SK-N-SH treated with all-trans-retinoic acid at 6 μM for 48 hours (cell line): ENCODE measurements at regions not wholly inside any gene's neighbourhood (a gene's known extent, or its start where the extent isn't known, plus 50 kb on each side); places are given as distances from the start of the nearest gene placed in this dataset.

Experiments
- ATAC-seq: fragments of 200-7000 bp; cut with Tn5 transposase; 3 replicates; pipeline ENCODE4 v1.9.1; 2020; ENCODE audit warnings: mild to moderate bottlenecking, moderate library complexity
- ARNTL ChIP-seq: fragments of 450-650 bp; formaldehyde crosslinking; IDR thresholded peaks from 2 replicates; pipeline ENCODE4 v1.5.0; 2020; ENCODE audit warnings: low read depth, mild to moderate bottlenecking, moderate library complexity, borderline replicate concordance
- BACH2 ChIP-seq: fragments of 250-450 bp; sonication (Bioruptor Pico); IDR thresholded peaks from 2 replicates; pipeline ENCODE4 v1.9.0; 2021; ENCODE audit warnings: mild to moderate bottlenecking, borderline replicate concordance
- CREB5 ChIP-seq: fragments of 250-450 bp; sonication (Bioruptor Pico); IDR thresholded peaks from 2 replicates; pipeline ENCODE4 v1.5.1; 2020; ENCODE audit warnings: low read depth, mild to moderate bottlenecking, moderate library complexity
- CSDC2 ChIP-seq: fragments of 250-450 bp; sonication (Bioruptor Pico); IDR thresholded peaks from 2 replicates; pipeline ENCODE4 v1.5.0; 2020; ENCODE audit warnings: mild to moderate bottlenecking, moderate library complexity
- CSRNP3 ChIP-seq: fragments of 250-450 bp; sonication (Bioruptor Pico); IDR thresholded peaks from 2 replicates; pipeline ENCODE4 v1.5.1; 2021; ENCODE audit warnings: mild to moderate bottlenecking, moderate library complexity
- ESRRG ChIP-seq: fragments of 250-450 bp; sonication (Bioruptor Pico); IDR thresholded peaks from 2 replicates; pipeline ENCODE4 v1.6.1; 2021; ENCODE audit warnings: mild to moderate bottlenecking
- GLIS3 ChIP-seq: fragments of 250-450 bp; sonication (Bioruptor Pico); IDR thresholded peaks from 2 replicates; pipeline ENCODE4 v1.5.0; 2020; ENCODE audit warnings: mild to moderate bottlenecking, moderate library complexity
- OSR1 ChIP-seq: fragments of 250-450 bp; sonication (Bioruptor Pico); IDR thresholded peaks from 2 replicates; pipeline ENCODE4 v1.8.0; 2022; ENCODE audit warnings: moderate library complexity, mild to moderate bottlenecking, inconsistent platforms
- PATZ1 ChIP-seq: fragments of 250-450 bp; sonication (Bioruptor Pico); IDR thresholded peaks from 2 replicates; pipeline ENCODE4 v1.8.0; 2020; ENCODE audit warnings: mild to moderate bottlenecking, moderate library complexity, borderline replicate concordance
- POU6F1 ChIP-seq: fragments of 250-450 bp; sonication (Bioruptor Pico); IDR thresholded peaks from 2 replicates; pipeline ENCODE4 v1.8.0; 2021; ENCODE audit warnings: low read depth, mild to moderate bottlenecking, moderate library complexity, borderline replicate concordance
- PPARA ChIP-seq: fragments of 250-450 bp; sonication (Bioruptor Pico); IDR thresholded peaks from 2 replicates; pipeline ENCODE4 v1.5.0; 2020; ENCODE audit warnings: mild to moderate bottlenecking, borderline replicate concordance
- RARB ChIP-seq: fragments of 250-450 bp; sonication (Bioruptor Pico); IDR thresholded peaks from 2 replicates; pipeline ENCODE4 v1.8.0; 2021; ENCODE audit warnings: mild to moderate bottlenecking, moderate library complexity
- SNAI2 ChIP-seq: fragments of 250-450 bp; sonication (Bioruptor Pico); IDR thresholded peaks from 2 replicates; pipeline ENCODE4 v1.5.0; 2020; ENCODE audit warnings: mild to moderate bottlenecking, moderate library complexity
- TCF4 ChIP-seq: fragments of 250-450 bp; sonication (Bioruptor Pico); IDR thresholded peaks from 2 replicates; pipeline ENCODE4 v1.8.0; 2021; ENCODE audit warnings: mild to moderate bottlenecking, moderate library complexity, borderline replicate concordance
- TOX ChIP-seq: fragments of 250-450 bp; sonication (Bioruptor Pico); IDR thresholded peaks from 2 replicates; pipeline ENCODE4 v1.8.0; 2021; ENCODE audit warnings: mild to moderate bottlenecking, moderate library complexity, borderline replicate concordance
- TSHZ2 ChIP-seq: fragments of 250-450 bp; sonication (Bioruptor Pico); IDR thresholded peaks from 2 replicates; pipeline ENCODE4 v1.5.0; 2020; ENCODE audit warnings: mild to moderate bottlenecking, moderate library complexity
- ZC3H10 ChIP-seq: fragments of 250-450 bp; sonication (Bioruptor Pico); IDR thresholded peaks from 2 replicates; pipeline ENCODE4 v1.5.1; 2021; ENCODE audit warnings: mild to moderate bottlenecking, moderate library complexity
- ZFP3 ChIP-seq: fragments of 250-450 bp; sonication (Bioruptor Pico); IDR thresholded peaks from 2 replicates; pipeline ENCODE4 v1.5.0; 2020; ENCODE audit warnings: mild to moderate bottlenecking, moderate library complexity
- ZFP30 ChIP-seq: fragments of 450-650 bp; formaldehyde crosslinking; IDR thresholded peaks from 2 replicates; pipeline ENCODE4 v1.5.0; 2022; ENCODE audit warnings: mild to moderate bottlenecking, moderate library complexity
- ZNF565 ChIP-seq: fragments of 450-650 bp; formaldehyde crosslinking; conservative IDR thresholded peaks from 2 replicates; pipeline ENCODE4 v1.5.0; 2020; ENCODE audit warnings: low read depth, mild to moderate bottlenecking, moderate library complexity
- ZNF70 ChIP-seq: fragments of 450-650 bp; formaldehyde crosslinking; IDR thresholded peaks from 2 replicates; pipeline ENCODE4 v1.5.0; 2020; ENCODE audit warnings: mild to moderate bottlenecking, moderate library complexity
- ZNF8 ChIP-seq: fragments of 450-650 bp; formaldehyde crosslinking; IDR thresholded peaks from 2 replicates; pipeline ENCODE4 v1.5.0; 2020; ENCODE audit warnings: mild to moderate bottlenecking, moderate library complexity

- TF ChIP-seq CSRNP3 (CRISPR knock-in tag) (no peak), OSR1 (no peak), CSDC2 (no peak), ZNF8 (no peak), TCF4 (CRISPR knock-in tag) (no peak), ZFP30 (no peak), TSHZ2 (no peak), ARNTL (no peak), POU6F1 (CRISPR knock-in tag) (no peak), ESRRG (no peak), SNAI2 (CRISPR knock-in tag) (no peak), PATZ1 (no peak), PPARA (CRISPR knock-in tag) (no peak), RARB (CRISPR knock-in tag) (no peak), ZFP3 (CRISPR knock-in tag) (no peak), BACH2 (CRISPR knock-in tag) (no peak), GLIS3 (CRISPR knock-in tag) (no peak), ZNF70 (CRISPR knock-in tag) (no peak), ZNF565 (CRISPR knock-in tag) (no peak), ZC3H10 (CRISPR knock-in tag) (no peak)
- TF ChIP-seq, all 23 proteins: peak for 0
Measured at GRCh38 chr10:89926736-89927135, 225.3 kb downstream of the KIF20B start.

GRCh38 chr10:89929282-89930026, 228.1 kb downstream of the KIF20B start:
- no peak for TF ChIP-seq ZFP3 (CRISPR knock-in tag)
- no peak for TF ChIP-seq CSRNP3 (CRISPR knock-in tag)
- TF ChIP-seq GLIS3 (CRISPR knock-in tag), result no peak
- TF ChIP-seq TOX (CRISPR knock-in tag), result no peak
- no peak for TF ChIP-seq CSDC2
- TF ChIP-seq CREB5 (CRISPR knock-in tag), result no peak
- no peak for TF ChIP-seq ZFP30
- no peak for ATAC-seq

More at GRCh38 chr10:89926736-89927135, 225.3 kb downstream of the KIF20B start:
- ATAC-seq, result no peak
